Retinal pigment epithelial cell (primary cell): ENCODE measurements at regions not wholly inside any gene's neighbourhood (a gene's known extent, or its start where the extent isn't known, plus 50 kb on each side); places are given as distances from the start of the nearest gene placed in this dataset.

Source experiments
- DNase-seq: peaks from one replicate; pipeline ENCODE4 v3.0.0-alpha.2; 2010; ENCODE audit warnings: low read depth
- H3K4me3 ChIP-seq: 2 replicates; pipeline ENCODE4 v1.5.1; 2011; ENCODE audit warnings: mild to moderate bottlenecking, low read length, control low read depth, moderate library complexity
- TF ChIP-seq, protein P1 (sequence below): conservative IDR thresholded peaks from 2 replicates; pipeline ENCODE4 v1.5.1; 2011; ENCODE audit warnings: low read depth, low read length, control low read depth, inconsistent platforms

GRCh38 chr6:147087641-147088040 lies 116.6 kb upstream of the STXBP5 start:
- H3K4me3 ChIP-seq: no peak overlapping the region

DNA sequence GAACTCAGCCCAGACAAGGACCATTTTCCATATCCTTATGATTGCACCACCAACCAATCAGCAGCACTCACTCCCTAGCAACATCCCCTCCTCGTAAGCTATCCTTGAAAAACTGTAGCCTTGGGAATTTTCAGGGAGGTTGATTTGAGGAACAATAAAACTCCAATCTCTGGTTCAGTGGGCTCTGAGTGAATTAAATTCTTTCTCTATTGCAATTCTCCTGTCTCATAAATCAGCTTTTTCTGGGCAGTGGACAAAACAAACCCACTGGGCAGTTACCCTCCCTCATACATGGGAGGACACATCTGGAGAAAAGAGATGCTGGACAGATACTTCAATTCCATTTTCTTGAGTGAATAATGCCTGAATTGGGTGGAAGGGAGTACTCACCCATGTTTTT lies 115.4 kb upstream of the STXBP5 start:
- TF ChIP-seq, protein P1, sequence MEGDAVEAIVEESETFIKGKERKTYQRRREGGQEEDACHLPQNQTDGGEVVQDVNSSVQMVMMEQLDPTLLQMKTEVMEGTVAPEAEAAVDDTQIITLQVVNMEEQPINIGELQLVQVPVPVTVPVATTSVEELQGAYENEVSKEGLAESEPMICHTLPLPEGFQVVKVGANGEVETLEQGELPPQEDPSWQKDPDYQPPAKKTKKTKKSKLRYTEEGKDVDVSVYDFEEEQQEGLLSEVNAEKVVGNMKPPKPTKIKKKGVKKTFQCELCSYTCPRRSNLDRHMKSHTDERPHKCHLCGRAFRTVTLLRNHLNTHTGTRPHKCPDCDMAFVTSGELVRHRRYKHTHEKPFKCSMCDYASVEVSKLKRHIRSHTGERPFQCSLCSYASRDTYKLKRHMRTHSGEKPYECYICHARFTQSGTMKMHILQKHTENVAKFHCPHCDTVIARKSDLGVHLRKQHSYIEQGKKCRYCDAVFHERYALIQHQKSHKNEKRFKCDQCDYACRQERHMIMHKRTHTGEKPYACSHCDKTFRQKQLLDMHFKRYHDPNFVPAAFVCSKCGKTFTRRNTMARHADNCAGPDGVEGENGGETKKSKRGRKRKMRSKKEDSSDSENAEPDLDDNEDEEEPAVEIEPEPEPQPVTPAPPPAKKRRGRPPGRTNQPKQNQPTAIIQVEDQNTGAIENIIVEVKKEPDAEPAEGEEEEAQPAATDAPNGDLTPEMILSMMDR: no peak
- DNase-seq: no peak
- H3K4me3 ChIP-seq: no peak overlapping the region

More at GRCh38 chr6:147087641-147088040, 116.6 kb upstream of the STXBP5 start:
- DNase-seq: no peak
- TF ChIP-seq, protein P1: no peak

DNA sequence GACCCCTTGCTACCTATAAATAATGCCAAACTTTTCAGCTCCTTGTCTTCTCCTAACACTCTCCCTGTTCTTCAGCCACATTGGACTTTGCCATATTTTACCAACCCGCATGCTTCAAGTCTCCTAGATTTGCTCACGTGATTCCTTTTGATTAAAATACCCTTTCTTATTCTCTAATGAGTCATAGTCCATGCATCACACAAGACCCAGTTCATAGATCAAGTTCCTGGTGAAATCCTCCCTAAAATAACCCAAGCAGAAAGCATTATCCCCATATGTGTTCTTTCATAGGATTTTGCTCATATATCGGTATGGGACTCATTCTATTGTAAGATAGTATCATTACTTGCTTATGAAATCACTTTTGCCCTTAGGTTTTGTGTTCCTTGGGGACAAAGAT lies 108.9 kb upstream of the STXBP5 start:
- no peak overlapping the region for H3K4me3 ChIP-seq
- TF ChIP-seq, protein P1: no peak
- DNase-seq: no peak

DNA sequence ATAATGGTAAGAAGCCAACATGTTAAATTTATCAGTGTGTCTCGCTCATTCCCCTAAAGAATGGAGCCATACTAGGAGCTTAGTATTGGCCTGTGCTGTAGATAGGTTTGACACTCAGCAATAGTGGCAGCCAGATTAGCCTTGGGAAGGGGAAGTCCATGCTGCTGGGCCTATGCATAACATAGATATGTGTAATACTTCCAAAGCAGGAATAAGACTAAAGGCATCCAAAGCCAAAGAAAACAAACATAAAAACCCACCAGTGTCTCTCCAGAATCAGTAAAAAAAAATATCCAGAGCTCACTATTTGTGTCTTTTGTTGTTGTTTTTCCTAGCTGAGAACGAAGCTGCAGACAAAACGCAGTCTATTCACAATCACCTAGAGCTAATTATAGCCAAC lies 104.2 kb upstream of the STXBP5 start:
- peak; percentile 46 for DNase-seq
- TF ChIP-seq, protein P1: no peak
- no peak overlapping the region for H3K4me3 ChIP-seq

DNA sequence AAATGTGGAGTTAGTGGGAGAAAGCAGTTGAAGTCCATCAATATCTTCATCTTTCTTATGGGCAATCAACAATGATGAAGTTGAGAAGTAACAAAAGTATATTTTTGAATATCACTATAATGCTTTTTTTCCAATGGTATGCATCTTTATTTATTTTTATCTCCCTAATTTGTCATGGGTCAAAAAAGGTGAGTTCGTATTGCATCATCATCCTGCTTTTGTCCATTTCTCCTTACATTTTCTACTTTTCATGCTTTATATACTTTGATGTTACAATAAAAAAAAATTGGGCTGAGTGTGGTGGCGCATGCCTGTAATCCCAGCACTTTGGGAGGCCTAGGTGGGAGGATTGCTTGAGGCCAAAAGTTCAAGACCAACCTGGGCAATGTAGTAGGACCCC lies 101.2 kb upstream of the STXBP5 start:
- H3K4me3 ChIP-seq: no peak overlapping the region
- no peak for DNase-seq
- TF ChIP-seq, protein P1: no peak

DNA sequence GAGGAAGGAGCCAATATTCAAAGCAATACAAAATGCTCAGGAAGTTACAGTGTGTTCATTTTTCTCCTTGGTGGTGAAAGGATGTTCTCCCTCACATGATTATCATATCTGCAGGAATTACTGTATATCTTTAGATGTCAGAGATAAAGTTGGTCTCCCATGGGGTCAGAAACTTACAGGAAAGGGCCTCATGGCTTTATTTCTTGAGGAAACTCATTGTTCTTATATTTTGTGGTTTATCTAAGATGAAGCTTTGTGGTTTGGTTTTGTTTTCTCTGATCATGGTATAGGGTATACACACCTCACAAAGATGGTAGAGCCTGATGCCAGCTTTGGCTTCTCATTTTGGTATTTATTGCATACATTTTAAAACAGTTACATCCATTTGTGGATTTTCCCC lies 100.5 kb upstream of the STXBP5 start:
- no peak overlapping the region for H3K4me3 ChIP-seq
- TF ChIP-seq, protein P1: no peak
- DNase-seq: no peak

GRCh38 chr6:147105786-147106185 lies 98.4 kb upstream of the STXBP5 start:
- DNase-seq: no peak
- TF ChIP-seq, protein P1: no peak
- H3K4me3 ChIP-seq: no peak overlapping the region
